Upper lobe of left lung (tissue), 4 donors: ENCODE measurements at regions not wholly inside any gene's neighbourhood (a gene's known extent, or its start where the extent isn't known, plus 50 kb on each side); places are given as distances from the start of the nearest gene placed in this dataset.

Source experiments
- CTCF ChIP-seq, 6 experiments: fragments of 450-650 bp in 4 of 6; fragments of 200-600 bp in 2 of 6; sonication (generic) in 2 of 6; IDR thresholded peaks; one replicate each; pipeline ENCODE4 v1.5.1; 2016 to 2019; ENCODE audit warnings: antibody characterized with exemption in 6 of 6
- EP300 ChIP-seq, 4 donors: sonication (generic); formaldehyde crosslinking; IDR thresholded peaks; one replicate each; pipeline ENCODE4 v1.5.1; 2017; ENCODE audit warnings: antibody characterized with exemption in 4 of 4, control low read depth in 2 of 4
- POLR2A ChIP-seq, 4 donors: fragments of 450-650 bp; IDR thresholded peaks; one replicate each; pipeline ENCODE4 v1.5.1; 2016 to 2017; ENCODE audit warnings: antibody characterized with exemption in 4 of 4, mild to moderate bottlenecking in 2 of 4
- POLR2AphosphoS5 ChIP-seq, 2 donors: sonication (generic); formaldehyde crosslinking; IDR thresholded peaks; one replicate each; pipeline ENCODE4 v1.5.1; 2017; ENCODE audit warnings: antibody characterized with exemption in 2 of 2

GRCh38 chr11:97296301-97296700 is 906.5 kb downstream of the JRKL start:
- TF ChIP-seq CTCF (IDR thresholded peaks at IDR 0.05) (no peak), POLR2A (IDR thresholded peaks at IDR 0.05) (no peak), POLR2AphosphoS5 (IDR thresholded peaks at IDR 0.05) (no peak), EP300 (IDR thresholded peaks at IDR 0.05) (no peak)
